ENCODE measurements at regions not wholly inside any gene's neighbourhood (a gene's known extent, or its start where the extent isn't known, plus 50 kb on each side); places are given as distances from the start of the nearest gene placed in this dataset.

- WGBS, 10 experiments: 6 to 100% (median 84%) methylated on average over 2 to 8 of the region's 8 CpGs; no CpG with 5 or more reads in 1 of the 10 experiments
- in situ Hi-C loops (cut with MboI; ENCODE audit: low pct_unique_long_range_greater_than_20kb in 2 of 9, low sequenced_read_pairs in 9 of 9, unreplicated experiment in 9 of 9): no loop called here
- Histone ChIP-seq H3K4me3 (no peak overlapping the region), H3K27ac (no peak overlapping the region), H3K4me1 (replicated peaks in 1 of 2) (peaks cover 4 to 18% of the 10 kb centered on the region in 2 donors)
- ATAC-seq (replicated peaks in 6 of 8): peak in 3 of 8 experiments; percentile 47 to 58 (median 55)
Measured at GRCh38 chr6:165799391-165800153, 136.5 kb upstream of the PDE10A start.

- 0 to 100% (median 83%) methylated on average over 1 to 2 of the region's 4 CpGs; no CpG with 5 or more reads in 2 of the 10 experiments for WGBS, 10 experiments
- Histone ChIP-seq H3K27ac (no peak overlapping the region), H3K4me1 (replicated peaks in 1 of 2) (peaks cover 4 to 18% of the 10 kb centered on the region in 2 donors), H3K4me3 (no peak overlapping the region)
- in situ Hi-C loops (cut with MboI; ENCODE audit: low pct_unique_long_range_greater_than_20kb in 2 of 9, low sequenced_read_pairs in 9 of 9, unreplicated experiment in 9 of 9): no loop called here
- ATAC-seq (replicated peaks in 6 of 8): no peak
Measured at GRCh38 chr6:165798991-165799390, 135.9 kb upstream of the PDE10A start.

GRCh38 chr6:165794179-165794601 is 131.1 kb upstream of the PDE10A start:
- WGBS, 10 experiments: 13 to 97% (median 60%) methylated on average over 1 to 6 of the region's 6 CpGs; no CpG with 5 or more reads in 4 of the 10 experiments
- no peak overlapping the region for H3K4me3 ChIP-seq
- ATAC-seq (replicated peaks in 6 of 8): no peak
- H3K4me1 ChIP-seq (replicated peaks in 1 of 2): no peaks in the 10 kb centered on the region
- H3K27ac ChIP-seq: no peak overlapping the region
- in situ Hi-C loops (cut with MboI; ENCODE audit: low pct_unique_long_range_greater_than_20kb in 2 of 9, low sequenced_read_pairs in 9 of 9, unreplicated experiment in 9 of 9): no loop called here

GRCh38 chr6:165793287-165793825 is 130.3 kb upstream of the PDE10A start:
- H3K27ac ChIP-seq: no peak overlapping the region
- H3K4me3 ChIP-seq: no peak overlapping the region
- ATAC-seq (replicated peaks in 6 of 8): no peak
- 16 to 100% (median 86%) methylated on average over 1 to 9 of the region's 10 CpGs for WGBS, 10 experiments
- H3K4me1 ChIP-seq (replicated peaks in 1 of 2): no peaks in the 10 kb centered on the region
- in situ Hi-C loops (cut with MboI; ENCODE audit: low pct_unique_long_range_greater_than_20kb in 2 of 9, low sequenced_read_pairs in 9 of 9, unreplicated experiment in 9 of 9): no loop called here

- ATAC-seq (replicated peaks in 6 of 8): no peak
- H3K4me1 ChIP-seq (replicated peaks in 1 of 2): no peaks in the 10 kb centered on the region
- 49 to 100% (median 89%) methylated on average over 1 to 16 of the region's 24 CpGs; no CpG with 5 or more reads in 3 of the 10 experiments for WGBS, 10 experiments
- H3K4me3 ChIP-seq: no peak overlapping the region
- in situ Hi-C loops (cut with MboI; ENCODE audit: low pct_unique_long_range_greater_than_20kb in 2 of 9, low sequenced_read_pairs in 9 of 9, unreplicated experiment in 9 of 9): no loop called here
- no peak overlapping the region for H3K27ac ChIP-seq
Measured at GRCh38 chr6:165791876-165792437, 128.9 kb upstream of the PDE10A start.

- Histone ChIP-seq H3K4me3 (no peak overlapping the region), H3K27ac (no peak overlapping the region), H3K4me1 (replicated peaks in 1 of 2) (no peaks in the 10 kb centered on the region)
- ATAC-seq (replicated peaks in 6 of 8): no peak
- WGBS, 10 experiments: 4 to 93% (median 61%) methylated on average over 1 to 9 of the region's 9 CpGs; no CpG with 5 or more reads in 4 of the 10 experiments
- in situ Hi-C loops (cut with MboI; ENCODE audit: low pct_unique_long_range_greater_than_20kb in 2 of 9, low sequenced_read_pairs in 9 of 9, unreplicated experiment in 9 of 9): no loop called here
Measured at GRCh38 chr6:165791306-165791705, 128.3 kb upstream of the PDE10A start.

- 7 to 93% (median 71%) methylated on average over 1 to 3 of the region's 3 CpGs; no CpG with 5 or more reads in 1 of the 10 experiments for WGBS, 10 experiments
- peaks cover 5 to 6% of the 10 kb centered on the region in 2 donors for H3K4me1 ChIP-seq (replicated peaks in 1 of 2)
- no peak overlapping the region for H3K4me3 ChIP-seq
- H3K27ac ChIP-seq: no peak overlapping the region
- in situ Hi-C loops (cut with MboI; ENCODE audit: low pct_unique_long_range_greater_than_20kb in 2 of 9, low sequenced_read_pairs in 9 of 9, unreplicated experiment in 9 of 9): no loop called here
- ATAC-seq (replicated peaks in 6 of 8): no peak
Measured at GRCh38 chr6:165782812-165783211, 119.8 kb upstream of the PDE10A start.

GRCh38 chr6:165782134-165782533 is 119.1 kb upstream of the PDE10A start:
- Histone ChIP-seq H3K27ac (no peak overlapping the region), H3K4me1 (replicated peaks in 1 of 2) (peaks cover 5 to 6% of the 10 kb centered on the region in 2 donors), H3K4me3 (no peak overlapping the region)
- in situ Hi-C loops (cut with MboI; ENCODE audit: low pct_unique_long_range_greater_than_20kb in 2 of 9, low sequenced_read_pairs in 9 of 9, unreplicated experiment in 9 of 9): no loop called here
- ATAC-seq (replicated peaks in 6 of 8): peak in 5 of 8 experiments; percentile 54 to 99 (median 97)
- 0 to 73% (median 46%) methylated on average over 2 to 8 of the region's 8 CpGs; no CpG with 5 or more reads in 2 of the 10 experiments for WGBS, 10 experiments

GRCh38 chr6:165777680-165778079 is 114.6 kb upstream of the PDE10A start:
- Histone ChIP-seq H3K27ac (no peak overlapping the region), H3K4me1 (replicated peaks in 1 of 2) (peaks cover 12 to 29% of the 10 kb centered on the region in 2 donors), H3K4me3 (no peak overlapping the region)
- in situ Hi-C loops (cut with MboI; ENCODE audit: low pct_unique_long_range_greater_than_20kb in 2 of 9, low sequenced_read_pairs in 9 of 9, unreplicated experiment in 9 of 9): no loop called here
- WGBS, 10 experiments: 60 to 100% (median 86%) methylated on average over 1 to 3 of the region's 3 CpGs
- no peak for ATAC-seq (replicated peaks in 6 of 8)

- H3K27ac ChIP-seq: no peak overlapping the region
- WGBS, 10 experiments: 6 to 60% (median 48%) methylated on average over 1 to 5 of the region's 5 CpGs; no CpG with 5 or more reads in 3 of the 10 experiments
- H3K4me3 ChIP-seq: no peak overlapping the region
- ATAC-seq (replicated peaks in 6 of 8): peak in 1 of 8 experiments; percentile 4
- in situ Hi-C loops (cut with MboI; ENCODE audit: low pct_unique_long_range_greater_than_20kb in 2 of 9, low sequenced_read_pairs in 9 of 9, unreplicated experiment in 9 of 9): no loop called here
- H3K4me1 ChIP-seq (replicated peaks in 1 of 2): peaks cover 7 to 24% of the 10 kb centered on the region in 2 donors
Measured at GRCh38 chr6:165776691-165777090, 113.7 kb upstream of the PDE10A start.

GRCh38 chr6:165775721-165776120 is 112.7 kb upstream of the PDE10A start:
- no peak for ATAC-seq (replicated peaks in 6 of 8)
- H3K27ac ChIP-seq: no peak overlapping the region
- in situ Hi-C loops (cut with MboI; ENCODE audit: low pct_unique_long_range_greater_than_20kb in 2 of 9, low sequenced_read_pairs in 9 of 9, unreplicated experiment in 9 of 9): no loop called here
- no peak overlapping the region for H3K4me3 ChIP-seq
- 0 to 72% (median 46%) methylated on average over 3 of the region's 3 CpGs; no CpG with 5 or more reads in 2 of the 10 experiments for WGBS, 10 experiments
- peaks cover 7 to 24% of the 10 kb centered on the region in 2 donors for H3K4me1 ChIP-seq (replicated peaks in 1 of 2)

GRCh38 chr6:165774903-165775601 is 112.0 kb upstream of the PDE10A start:
- 3 to 92% (median 23%) methylated on average over 1 to 13 of the region's 13 CpGs for WGBS, 10 experiments
- peak in 6 of 8 experiments; percentile 66 to 97 (median 96) for ATAC-seq (replicated peaks in 6 of 8)
- no peak overlapping the region for H3K4me3 ChIP-seq

More at GRCh38 chr6:165774903-165775601, 112.0 kb upstream of the PDE10A start:
- in situ Hi-C loops (cut with MboI; ENCODE audit: low pct_unique_long_range_greater_than_20kb in 2 of 9, low sequenced_read_pairs in 9 of 9, unreplicated experiment in 9 of 9): no loop called here
- H3K27ac ChIP-seq: no peak overlapping the region
- peaks cover 7 to 24% of the 10 kb centered on the region in 2 donors for H3K4me1 ChIP-seq (replicated peaks in 1 of 2)
